PFSK-1 (cell line): ENCODE measurements at regions not wholly inside any gene's neighbourhood (a gene's known extent, or its start where the extent isn't known, plus 50 kb on each side); places are given as distances from the start of the nearest gene placed in this dataset.

Experiments used
- FOXP2 ChIP-seq: optimal IDR thresholded peaks from 2 replicates; pipeline ENCODE3; 2011; ENCODE audit warnings: borderline replicate concordance, control low read depth, inconsistent platforms; ENCODE audit not compliant: insufficient read depth; ENCODE audit errors: extremely low read length, extremely low read depth
- POLR2AphosphoS5 ChIP-seq: IDR thresholded peaks from 2 replicates; pipeline ENCODE4 v1.6.1; 2012; ENCODE audit warnings: low read depth, mild to moderate bottlenecking, control low read depth, low read length, moderate library complexity
- SIN3A ChIP-seq: IDR thresholded peaks from 2 replicates; pipeline ENCODE4 v1.6.1; 2012; ENCODE audit warnings: mild to moderate bottlenecking, low read length, moderate library complexity, borderline replicate concordance; ENCODE audit not compliant: insufficient read depth
- TAF1 ChIP-seq: IDR thresholded peaks from 2 replicates; pipeline ENCODE4 v1.6.1; 2012; ENCODE audit warnings: low read length, control low read depth, borderline replicate concordance; ENCODE audit not compliant: insufficient read depth
- TF ChIP-seq, protein P1 (sequence below), 2 experiments: IDR thresholded peaks; 2 replicates each; pipeline versions ENCODE4 v1.6.1 to v1.8.0; 2011 to 2012; ENCODE audit warnings: low read depth in 2 of 2, low read length in 2 of 2, control low read depth in 1 of 2, inconsistent platforms in 1 of 2, mild to moderate bottlenecking in 1 of 2, moderate library complexity in 1 of 2; ENCODE audit not compliant: insufficient read depth in 1 of 2

DNA sequence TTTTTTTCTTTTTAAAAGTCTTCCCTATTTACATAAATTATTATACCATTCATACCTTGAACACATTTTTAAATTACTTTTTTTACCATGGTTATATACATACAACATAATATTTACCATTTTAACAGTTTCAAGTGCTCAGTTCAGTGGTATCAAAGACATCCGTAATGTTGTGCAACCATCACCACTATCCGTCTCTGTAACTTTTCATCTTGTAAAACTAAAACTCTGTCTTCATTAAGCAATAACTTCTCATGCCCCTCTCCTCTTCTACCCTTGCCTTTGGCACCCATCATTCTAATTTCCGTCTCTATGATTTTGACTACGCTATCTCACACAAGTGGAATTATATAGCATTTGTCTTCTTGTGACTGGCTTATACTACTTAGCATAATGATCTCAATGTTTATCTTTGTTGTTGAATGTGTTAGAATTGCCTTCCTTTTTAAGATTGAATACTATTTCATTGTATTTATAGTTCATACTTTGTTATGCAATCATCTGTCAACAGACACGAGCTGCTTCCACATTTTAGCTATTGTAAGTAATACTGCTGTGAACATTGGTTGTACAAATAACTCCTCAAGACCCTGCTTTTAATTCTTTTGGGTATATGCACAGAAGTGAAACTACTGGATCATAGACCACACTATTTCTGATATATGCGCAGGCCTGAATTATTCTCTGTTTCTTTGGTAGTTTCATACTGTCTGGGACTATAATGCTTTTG lies 689.5 kb upstream of the NCAM2 start:
- TF ChIP-seq SIN3A: no peak
- no peak for TF ChIP-seq TAF1
- TF ChIP-seq, protein P1, sequence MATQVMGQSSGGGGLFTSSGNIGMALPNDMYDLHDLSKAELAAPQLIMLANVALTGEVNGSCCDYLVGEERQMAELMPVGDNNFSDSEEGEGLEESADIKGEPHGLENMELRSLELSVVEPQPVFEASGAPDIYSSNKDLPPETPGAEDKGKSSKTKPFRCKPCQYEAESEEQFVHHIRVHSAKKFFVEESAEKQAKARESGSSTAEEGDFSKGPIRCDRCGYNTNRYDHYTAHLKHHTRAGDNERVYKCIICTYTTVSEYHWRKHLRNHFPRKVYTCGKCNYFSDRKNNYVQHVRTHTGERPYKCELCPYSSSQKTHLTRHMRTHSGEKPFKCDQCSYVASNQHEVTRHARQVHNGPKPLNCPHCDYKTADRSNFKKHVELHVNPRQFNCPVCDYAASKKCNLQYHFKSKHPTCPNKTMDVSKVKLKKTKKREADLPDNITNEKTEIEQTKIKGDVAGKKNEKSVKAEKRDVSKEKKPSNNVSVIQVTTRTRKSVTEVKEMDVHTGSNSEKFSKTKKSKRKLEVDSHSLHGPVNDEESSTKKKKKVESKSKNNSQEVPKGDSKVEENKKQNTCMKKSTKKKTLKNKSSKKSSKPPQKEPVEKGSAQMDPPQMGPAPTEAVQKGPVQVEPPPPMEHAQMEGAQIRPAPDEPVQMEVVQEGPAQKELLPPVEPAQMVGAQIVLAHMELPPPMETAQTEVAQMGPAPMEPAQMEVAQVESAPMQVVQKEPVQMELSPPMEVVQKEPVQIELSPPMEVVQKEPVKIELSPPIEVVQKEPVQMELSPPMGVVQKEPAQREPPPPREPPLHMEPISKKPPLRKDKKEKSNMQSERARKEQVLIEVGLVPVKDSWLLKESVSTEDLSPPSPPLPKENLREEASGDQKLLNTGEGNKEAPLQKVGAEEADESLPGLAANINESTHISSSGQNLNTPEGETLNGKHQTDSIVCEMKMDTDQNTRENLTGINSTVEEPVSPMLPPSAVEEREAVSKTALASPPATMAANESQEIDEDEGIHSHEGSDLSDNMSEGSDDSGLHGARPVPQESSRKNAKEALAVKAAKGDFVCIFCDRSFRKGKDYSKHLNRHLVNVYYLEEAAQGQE (IDR thresholded peaks at IDR 0.05; ENCODE audit: insufficient read depth in 1 of 2, low read depth in 2 of 2, low read length in 2 of 2): no peak
- no peak for TF ChIP-seq POLR2AphosphoS5
- TF ChIP-seq FOXP2: no peak

DNA sequence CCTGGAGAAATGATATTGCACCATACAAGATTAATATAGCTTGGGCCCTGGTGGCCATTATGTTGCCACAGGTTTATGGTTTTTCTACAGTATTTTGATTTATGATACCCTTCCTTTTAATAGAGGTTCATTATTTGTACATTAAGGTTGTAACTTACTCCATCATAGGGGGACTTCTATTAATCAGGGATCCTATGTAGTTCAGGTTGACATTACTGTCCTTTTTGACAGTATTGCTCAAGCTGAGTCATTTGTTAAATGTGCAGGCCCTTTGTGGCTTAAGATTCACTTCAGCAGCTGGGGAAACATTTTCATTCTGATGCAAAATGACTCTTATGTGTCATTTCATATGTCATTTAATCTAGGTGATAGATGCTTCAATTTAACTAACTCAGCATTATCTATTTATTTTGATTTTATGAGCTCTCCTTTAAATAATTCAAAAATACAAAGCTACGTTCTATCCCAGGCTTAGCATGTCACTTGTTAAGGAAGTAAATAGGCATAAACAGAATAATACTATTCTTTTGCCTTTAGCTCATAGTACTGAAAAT lies 686.9 kb upstream of the NCAM2 start:
- no peak for TF ChIP-seq POLR2AphosphoS5

DNA sequence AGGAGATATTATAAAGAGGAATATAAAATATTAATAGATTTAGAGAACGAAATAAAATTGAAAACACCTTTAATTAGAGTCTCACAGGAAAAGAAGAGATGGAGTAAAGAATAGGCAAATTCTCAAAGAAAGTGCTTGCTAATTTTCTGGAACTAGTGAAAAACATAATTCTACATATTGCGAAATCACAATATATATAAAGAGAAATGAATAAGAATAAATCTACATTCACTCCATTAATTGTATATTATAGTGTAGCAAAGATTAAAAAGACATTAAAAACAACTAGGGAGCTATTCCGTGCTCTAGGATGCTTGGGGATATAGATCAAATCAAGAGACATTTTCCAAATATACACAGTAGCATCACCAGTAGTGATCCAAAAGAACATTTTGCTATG lies 685.2 kb upstream of the NCAM2 start:
- TF ChIP-seq, protein P1 (IDR thresholded peaks at IDR 0.05; ENCODE audit: insufficient read depth in 1 of 2, low read depth in 2 of 2, low read length in 2 of 2): no peak
- TF ChIP-seq FOXP2 (no peak), POLR2AphosphoS5 (no peak), SIN3A (no peak), TAF1 (no peak)

DNA sequence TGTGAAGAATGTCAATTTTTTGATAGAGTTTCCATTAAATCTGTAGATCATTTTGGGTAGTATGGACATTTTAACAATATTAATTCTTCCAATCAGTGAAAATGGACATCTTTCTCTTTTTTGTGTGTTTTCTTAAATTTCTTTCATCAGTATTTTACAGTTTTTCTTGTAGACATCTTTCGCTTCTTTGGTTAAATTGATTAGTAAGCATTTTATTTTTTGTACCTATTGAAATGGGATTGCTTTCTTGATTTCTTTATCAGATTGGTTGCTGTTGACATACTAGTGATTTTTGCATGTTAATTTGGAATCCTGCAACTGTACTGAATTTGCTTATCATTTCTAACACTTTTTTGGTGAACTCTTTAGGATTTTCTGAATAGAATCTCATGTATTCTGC lies 683.2 kb upstream of the NCAM2 start:
- no peak for TF ChIP-seq FOXP2
- TF ChIP-seq, protein P1 (IDR thresholded peaks at IDR 0.05; ENCODE audit: insufficient read depth in 1 of 2, low read depth in 2 of 2, low read length in 2 of 2): no peak
- TF ChIP-seq POLR2AphosphoS5: no peak
- TF ChIP-seq TAF1: no peak
- TF ChIP-seq SIN3A: no peak

DNA sequence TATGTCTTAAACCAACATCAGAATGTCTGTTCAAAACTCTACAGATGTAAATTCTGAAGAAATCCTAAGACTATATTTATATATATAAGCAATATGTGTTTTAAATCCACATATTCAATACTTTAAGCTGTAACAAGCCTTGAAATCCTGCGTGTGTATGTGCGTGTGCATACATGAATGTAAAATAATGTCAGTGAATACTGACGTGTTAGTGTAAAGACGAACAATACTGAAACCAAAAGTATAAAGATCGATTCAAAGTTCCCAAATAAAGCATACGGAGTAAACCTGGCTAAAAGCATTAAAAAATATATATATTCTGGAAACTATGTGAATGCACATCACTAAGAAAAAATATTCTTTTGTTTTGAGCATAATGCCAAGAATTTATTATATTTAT lies 668.6 kb upstream of the NCAM2 start:
- TF ChIP-seq FOXP2 (no peak), SIN3A (no peak), POLR2AphosphoS5 (no peak), TAF1 (no peak)
- TF ChIP-seq, protein P1 (IDR thresholded peaks at IDR 0.05; ENCODE audit: insufficient read depth in 1 of 2, low read depth in 2 of 2, low read length in 2 of 2): no peak
